C4-2B (cell line): ENCODE measurements at regions not wholly inside any gene's neighbourhood (a gene's known extent, or its start where the extent isn't known, plus 50 kb on each side); places are given as distances from the start of the nearest gene placed in this dataset.

Experiments
- CTCF ChIP-seq: fragments of 450-650 bp; conservative IDR thresholded peaks from 2 replicates; pipeline ENCODE4 v1.5.1; 2017; ENCODE audit warnings: mild to moderate bottlenecking
- ZFX ChIP-seq: fragments of 450-650 bp; IDR thresholded peaks from 2 replicates; pipeline ENCODE4 v1.6.1; 2017

- TF ChIP-seq CTCF (no peak), ZFX (no peak)
Measured at GRCh38 chr14:100394886-100395672, 71.9 kb downstream of the SLC25A47 start.
